Right forelimb (tissue), 1 donor: ENCODE measurements at regions not wholly inside any gene's neighbourhood (a gene's known extent, or its start where the extent isn't known, plus 50 kb on each side); places are given as distances from the start of the nearest gene placed in this dataset.

Experiments used
- DNase-seq: peaks from one replicate; pipeline ENCODE4 v3.0.0-alpha.2; 2018

- DNase-seq, result no peak
Measured at GRCh38 chr12:127362121-127362520, 904.8 kb upstream of the TMEM132C start.

GRCh38 chr12:127363392-127363791, 903.6 kb upstream of the TMEM132C start:
- no peak for DNase-seq

DNA sequence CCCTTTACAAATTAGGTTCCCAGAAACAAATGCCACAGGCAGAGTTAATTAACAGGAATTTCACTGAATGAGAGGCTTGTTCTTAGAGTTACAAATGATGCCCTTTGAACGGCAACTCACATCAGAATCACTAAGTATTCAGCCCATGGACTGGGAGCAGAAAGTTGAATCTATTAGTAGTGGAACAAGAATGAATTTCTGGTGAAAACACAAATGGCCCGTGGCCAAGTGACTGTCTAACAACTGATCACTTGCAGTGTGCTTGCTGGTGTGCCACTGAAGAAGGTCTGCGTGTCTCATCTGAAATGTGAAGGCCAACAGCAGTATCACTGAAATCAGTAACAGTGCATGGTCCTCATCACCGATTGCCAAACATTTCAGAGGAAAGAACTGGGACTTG, 893.4 kb upstream of the TMEM132C start:
- DNase-seq, result no peak

DNA sequence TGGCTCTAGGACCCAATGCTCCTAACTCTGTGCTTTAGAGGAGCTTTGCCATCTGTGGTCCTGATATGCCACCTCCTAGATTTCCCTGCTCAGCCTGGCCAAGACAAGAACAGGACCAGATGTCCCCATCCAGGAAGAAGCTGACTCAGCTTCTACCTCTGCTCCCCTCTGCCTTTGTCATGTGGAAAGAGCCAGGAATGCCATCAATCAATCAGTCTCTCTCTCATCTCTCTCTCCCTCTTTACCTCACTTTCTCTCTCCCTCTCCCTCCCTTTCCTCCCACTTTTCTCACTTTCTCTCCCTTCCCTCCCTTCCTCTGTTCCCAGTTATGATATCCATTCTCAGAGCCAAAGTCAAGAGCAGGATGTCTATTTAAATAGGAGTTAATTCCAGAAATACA, 892.5 kb upstream of the TMEM132C start:
- no peak for DNase-seq

- peak; percentile 67 for DNase-seq
Measured at GRCh38 chr12:127381043-127381668, 885.8 kb upstream of the TMEM132C start.

- no peak for DNase-seq
Measured at GRCh38 chr12:127381681-127382080, 885.3 kb upstream of the TMEM132C start.

- no peak for DNase-seq
Measured at GRCh38 chr12:127383281-127383680, 883.7 kb upstream of the TMEM132C start.

GRCh38 chr12:127386723-127387122, 880.2 kb upstream of the TMEM132C start:
- DNase-seq, result no peak

DNA sequence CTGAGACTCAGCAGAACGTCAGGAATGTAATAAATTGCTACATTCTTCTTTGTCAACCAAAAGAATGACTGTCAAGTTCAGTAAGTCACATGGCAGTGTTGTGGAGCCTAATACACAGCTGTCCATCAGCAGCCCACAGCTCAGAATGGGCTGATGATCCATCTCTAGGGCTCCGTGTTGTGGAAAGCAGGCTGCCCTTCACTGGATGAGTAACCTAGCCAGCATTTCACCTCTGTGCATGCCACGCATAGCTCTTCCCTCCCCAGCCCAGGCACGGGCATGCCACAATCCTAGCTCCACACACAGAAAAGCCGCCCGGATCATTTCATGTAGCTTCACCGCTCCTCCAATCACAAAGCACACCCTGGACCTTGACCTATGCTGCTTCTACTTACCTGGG, 878.0 kb upstream of the TMEM132C start:
- no peak for DNase-seq

- peak; percentile 53 for DNase-seq
Measured at GRCh38 chr12:127389923-127390322, 877.0 kb upstream of the TMEM132C start.

DNA sequence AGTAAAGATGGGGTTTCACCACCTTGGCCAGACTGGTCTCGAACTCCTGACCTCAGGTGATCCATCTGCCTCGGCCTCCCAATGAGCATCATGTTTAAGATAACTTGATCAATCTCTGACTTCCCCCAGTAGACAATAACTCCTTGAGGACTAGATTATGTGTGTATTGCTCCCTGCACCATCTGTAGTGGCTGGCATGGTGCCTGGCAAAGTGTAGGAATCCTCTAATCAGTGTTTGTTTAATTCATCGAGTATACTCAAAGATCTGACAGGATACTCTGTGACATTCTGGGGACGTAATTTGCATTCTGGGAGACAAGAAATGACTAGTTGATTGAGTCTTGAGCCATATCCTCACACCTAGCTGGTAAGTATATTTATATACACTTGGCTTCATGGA, 873.5 kb upstream of the TMEM132C start:
- no peak for DNase-seq

GRCh38 chr12:127393896-127394295, 873.1 kb upstream of the TMEM132C start:
- DNase-seq, result no peak

DNA sequence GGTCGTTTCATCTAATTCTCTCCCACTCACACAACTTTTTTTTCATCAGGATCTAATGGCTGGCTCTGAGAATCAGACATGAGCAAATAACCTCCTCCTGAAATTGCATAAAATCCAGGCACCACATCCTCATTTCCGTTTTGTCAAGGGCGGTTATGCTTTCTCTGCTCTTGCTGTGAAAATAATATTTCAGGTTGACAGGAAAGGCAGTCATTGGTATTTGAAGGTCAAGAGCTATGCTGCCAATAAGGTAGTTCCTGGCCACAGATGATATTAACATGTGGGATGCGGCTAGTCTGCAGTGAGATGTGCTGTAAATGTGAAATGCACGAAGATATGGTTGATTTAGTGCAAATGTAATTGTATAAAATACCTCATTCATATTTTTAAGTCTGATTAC, 870.2 kb upstream of the TMEM132C start:
- no peak for DNase-seq

- DNase-seq, result no peak
Measured at GRCh38 chr12:127398016-127398710, 868.8 kb upstream of the TMEM132C start.

GRCh38 chr12:127399451-127399850, 867.5 kb upstream of the TMEM132C start:
- no peak for DNase-seq

DNA sequence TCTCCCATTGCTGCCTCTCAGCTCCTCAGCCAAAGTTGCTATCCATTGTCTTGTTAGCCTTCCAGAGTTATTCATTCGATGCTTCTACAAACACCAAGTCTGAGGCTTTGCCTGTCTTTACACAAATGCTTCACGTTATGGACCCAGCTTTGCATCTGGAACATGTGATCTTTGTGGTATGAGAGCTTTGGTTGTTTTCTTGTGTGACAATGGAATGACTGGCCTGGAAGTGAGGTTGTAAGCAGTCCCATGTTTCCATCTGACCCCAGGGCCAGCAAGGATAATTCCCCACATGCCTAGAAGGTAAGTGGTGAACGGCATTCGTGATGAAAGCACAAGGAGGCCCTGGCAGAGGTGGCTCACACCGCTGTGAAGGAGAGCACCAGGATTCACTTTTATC, 866.7 kb upstream of the TMEM132C start:
- no peak for DNase-seq

- no peak for DNase-seq
Measured at GRCh38 chr12:127401005-127401404, 866.0 kb upstream of the TMEM132C start.

DNA sequence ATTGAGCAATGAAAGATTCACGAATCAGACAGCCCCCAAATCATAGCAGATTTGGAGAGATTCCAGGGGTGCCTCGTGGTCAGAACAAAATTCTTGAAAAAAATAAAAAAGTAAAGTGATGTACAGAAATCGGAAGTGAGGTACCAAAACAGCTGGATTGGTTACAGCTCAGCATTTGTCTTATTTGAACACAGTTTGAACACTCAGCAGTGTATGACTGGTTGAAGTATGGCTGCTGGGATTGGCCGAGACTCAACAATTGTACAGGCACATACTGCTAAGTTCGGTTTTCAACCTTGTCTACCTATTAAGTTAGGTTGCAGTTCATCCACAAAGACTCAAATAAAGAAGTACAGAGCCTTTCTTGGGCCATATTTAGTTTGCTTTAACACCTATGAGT, 865.4 kb upstream of the TMEM132C start:
- no peak for DNase-seq

DNA sequence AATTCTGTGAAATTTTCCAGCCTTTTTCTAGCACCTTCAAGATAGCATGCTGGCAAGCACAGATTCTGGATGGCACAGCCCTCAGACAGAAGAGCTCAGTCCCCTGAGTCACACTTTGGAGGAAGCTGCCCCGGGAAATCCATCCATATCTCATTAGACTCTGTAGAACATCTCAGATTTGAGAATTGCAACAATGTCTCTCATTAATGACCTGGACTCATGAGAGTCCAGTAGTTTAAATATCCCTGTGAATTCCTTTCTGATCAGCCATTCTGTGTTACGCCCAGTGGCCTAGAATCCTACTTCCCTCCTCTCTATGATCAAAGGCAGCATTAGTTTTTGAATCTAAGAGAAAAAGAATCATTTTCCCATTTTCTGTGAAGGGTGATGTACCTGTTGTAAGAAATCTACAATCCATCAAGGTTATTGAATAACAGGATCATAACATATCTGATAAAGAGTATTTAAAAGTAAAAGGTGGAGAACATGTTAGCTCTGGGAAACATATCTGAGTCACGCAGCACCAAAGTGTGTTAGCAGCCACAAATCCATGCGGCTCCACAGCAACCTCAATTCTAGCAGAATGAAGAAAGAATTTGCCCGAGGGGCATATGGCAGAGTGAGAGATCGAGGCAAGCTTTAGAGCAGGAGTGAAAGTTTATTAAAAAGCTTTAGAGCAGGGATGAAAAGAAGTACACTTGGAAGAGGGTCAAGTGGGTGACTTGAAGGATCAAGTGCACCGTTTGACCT, 855.6 kb upstream of the TMEM132C start:
- DNase-seq, result no peak

- DNase-seq, result no peak
Measured at GRCh38 chr12:127411981-127412380, 855.0 kb upstream of the TMEM132C start.

DNA sequence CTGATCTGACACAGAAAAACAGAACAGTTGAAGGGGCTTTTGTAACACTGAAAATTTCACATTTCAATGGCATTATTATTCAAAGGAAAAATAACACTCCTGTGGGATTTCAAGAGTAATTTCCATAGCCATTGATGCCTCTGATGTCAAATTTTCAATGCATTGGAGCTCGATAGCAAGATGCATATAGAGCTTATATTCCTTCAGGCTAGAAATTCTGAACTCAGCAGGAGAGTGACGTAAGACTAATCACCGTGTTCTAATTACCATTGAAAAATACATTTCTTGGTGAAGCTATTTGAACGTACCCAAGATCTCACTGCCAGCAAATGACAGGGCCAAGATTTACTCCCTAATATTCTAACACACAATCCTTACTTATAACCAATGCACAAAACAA, 854.1 kb upstream of the TMEM132C start:
- no peak for DNase-seq

GRCh38 chr12:127414186-127414585, 852.8 kb upstream of the TMEM132C start:
- no peak for DNase-seq

DNA sequence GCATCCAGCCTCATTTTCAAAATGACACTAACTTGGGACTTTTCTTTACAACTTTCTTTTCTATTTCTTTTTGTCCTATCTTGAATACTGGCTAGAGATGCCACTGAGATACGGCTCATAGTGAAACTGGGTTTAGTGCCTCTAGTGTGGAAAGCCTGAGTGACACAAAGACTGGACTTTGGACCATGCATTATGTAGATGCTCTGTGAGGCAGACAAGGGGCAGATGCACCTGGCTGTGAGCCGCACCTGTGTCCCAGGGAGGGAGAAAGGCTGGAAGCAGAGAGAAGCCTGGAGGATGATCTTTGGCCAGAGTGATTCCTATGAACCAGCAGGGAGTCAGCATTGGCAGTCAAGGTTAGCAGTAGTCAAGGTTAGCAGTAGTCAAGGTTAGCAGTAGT, 852.3 kb upstream of the TMEM132C start:
- no peak for DNase-seq

DNA sequence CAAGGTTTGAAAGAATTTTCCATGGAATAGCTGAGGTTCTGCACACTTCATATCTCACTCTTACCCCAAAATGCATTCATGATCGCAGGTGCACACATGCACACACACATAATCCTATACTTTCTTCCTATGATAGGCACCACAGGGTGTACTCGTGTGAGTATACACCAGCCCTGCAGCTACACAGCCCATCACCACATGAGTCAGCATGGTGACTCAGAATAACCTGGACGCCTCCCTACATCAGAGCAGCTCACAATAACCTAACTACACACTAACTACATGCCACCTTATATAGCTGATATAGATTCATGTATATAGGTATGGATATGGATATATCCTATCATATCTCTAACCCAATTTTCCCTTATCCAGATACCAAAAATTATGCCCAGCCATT, 850.2 kb upstream of the TMEM132C start:
- DNase-seq, result no peak
